ENCODE measurements at regions not wholly inside any gene's neighbourhood (a gene's known extent, or its start where the extent isn't known, plus 50 kb on each side); places are given as distances from the start of the nearest gene placed in this dataset.

- FAIRE-seq = no peak
- DNase-seq (ENCODE audit: low read depth, low spot score) = no peak
- no peak for TF ChIP-seq MYC (IDR thresholded peaks at IDR 0.05; ENCODE audit: low read depth, low read length)
- TF ChIP-seq CTCF (IDR thresholded peaks at IDR 0.05; ENCODE audit: extremely low read depth in 1 of 2, insufficient read depth in 1 of 2, low read depth in 1 of 2, low read length in 2 of 2) = no peak
- no peaks in the 10 kb centered on the region for H3K27me3 ChIP-seq (ENCODE audit: control insufficient read depth in 2 of 2, insufficient read depth in 2 of 2, low read length in 2 of 2)
- BruUV-seq (replicated peaks) = no TSS peak
- ChIA-PET CTCF (no interaction called here), POLR2A (no interaction called here)
- intact Hi-C loops (cut with micrococcal nuclease) = no loop called here
- H3K36me3 ChIP-seq (ENCODE audit: control insufficient read depth in 2 of 2, extremely low read depth in 1 of 2, insufficient read depth in 2 of 2, low read length in 2 of 2) = no peaks in the 10 kb centered on the region
- no peak overlapping the region for H3K27ac ChIP-seq (ENCODE audit: insufficient read depth, low read depth, low read length)
- H2AFZ ChIP-seq (ENCODE audit: low read depth, low read length) = no peak overlapping the region
- no peaks in the 10 kb centered on the region for H3K9me1 ChIP-seq (replicated peaks; ENCODE audit: control insufficient read depth, extremely low read depth, insufficient read depth, low read length)
- peaks cover 2% of the 10 kb centered on the region for H3K9me3 ChIP-seq (replicated peaks; ENCODE audit: control insufficient read depth, insufficient read depth, low read length)
- H4K20me1 ChIP-seq (replicated peaks; ENCODE audit: control insufficient read depth, extremely low read depth, insufficient read depth, low read length) = no peaks in the 10 kb centered on the region
- H3K4me2 ChIP-seq (ENCODE audit: insufficient read depth, low read length) = no peak overlapping the region
- dilution Hi-C loops (cut with MboI; ENCODE audit: extremely low pct_ligation_motif_present, low sequenced_read_pairs) = no loop called here
- H3K79me2 ChIP-seq (ENCODE audit: control insufficient read depth, insufficient read depth, low read length) = no peaks in the 10 kb centered on the region
- H3K4me3 ChIP-seq (replicated peaks in 1 of 3; ENCODE audit: insufficient read depth in 1 of 3, low read depth in 1 of 3, low read length in 3 of 3) = no peak overlapping the region
- no peak overlapping the region for H3K9ac ChIP-seq (replicated peaks; ENCODE audit: extremely low read depth, insufficient read depth, low read length)
- H3K4me1 ChIP-seq (ENCODE audit: control insufficient read depth, extremely low read depth, insufficient read depth, low read length) = no peaks in the 10 kb centered on the region
These were observed 773.6 kb upstream of the SLC35B3 start for GRCh38 chr6:9208966-9209365.

- TF ChIP-seq EZH2 (IDR thresholded peaks at IDR 0.05; ENCODE audit: borderline replicate concordance, low read depth, low read length, severe bottlenecking) = no peak
- TF ChIP-seq POLR2A (IDR thresholded peaks at IDR 0.05; ENCODE audit: low read depth, low read length) = no peak
- BruUV-seq (replicated peaks) = no TSS peak
- Histone ChIP-seq H3K9ac (replicated peaks; ENCODE audit: extremely low read depth, insufficient read depth, low read length) (no peak overlapping the region), H3K9me1 (replicated peaks; ENCODE audit: control insufficient read depth, extremely low read depth, insufficient read depth, low read length) (no peaks in the 10 kb centered on the region), H3K4me1 (ENCODE audit: control insufficient read depth, extremely low read depth, insufficient read depth, low read length) (no peaks in the 10 kb centered on the region), H3K36me3 (ENCODE audit: control insufficient read depth in 2 of 2, extremely low read depth in 1 of 2, insufficient read depth in 2 of 2, low read length in 2 of 2) (no peaks in the 10 kb centered on the region), H4K20me1 (replicated peaks; ENCODE audit: control insufficient read depth, extremely low read depth, insufficient read depth, low read length) (no peaks in the 10 kb centered on the region), H2AFZ (ENCODE audit: low read depth, low read length) (no peak overlapping the region), H3K27me3 (ENCODE audit: control insufficient read depth in 2 of 2, insufficient read depth in 2 of 2, low read length in 2 of 2) (no peaks in the 10 kb centered on the region), H3K79me2 (ENCODE audit: control insufficient read depth, insufficient read depth, low read length) (no peaks in the 10 kb centered on the region), H3K4me2 (ENCODE audit: insufficient read depth, low read length) (no peak overlapping the region), H3K4me3 (replicated peaks in 1 of 3; ENCODE audit: insufficient read depth in 1 of 3, low read depth in 1 of 3, low read length in 3 of 3) (no peak overlapping the region), H3K27ac (ENCODE audit: insufficient read depth, low read depth, low read length) (no peak overlapping the region), H3K9me3 (replicated peaks; ENCODE audit: control insufficient read depth, insufficient read depth, low read length) (peaks cover 2% of the 10 kb centered on the region)
- FAIRE-seq = no peak
- ChIA-PET CTCF (no interaction called here), POLR2A (no interaction called here)
- DNase-seq (ENCODE audit: low read depth, low spot score) = no peak
- intact Hi-C loops (cut with micrococcal nuclease) = no loop called here
- dilution Hi-C loops (cut with MboI; ENCODE audit: extremely low pct_ligation_motif_present, low sequenced_read_pairs) = no loop called here
These were observed 770.3 kb upstream of the SLC35B3 start for GRCh38 chr6:9205645-9206044.
